GM23338 (cell line): ENCODE measurements at regions not wholly inside any gene's neighbourhood (a gene's known extent, or its start where the extent isn't known, plus 50 kb on each side); places are given as distances from the start of the nearest gene placed in this dataset.

Experiments
- ATAC-seq: fragments of 200-7000 bp; cut with Tn5 transposase; 3 replicates; pipeline ENCODE4 v1.9.1; 2020
- DNase-seq: peaks from one replicate; pipeline ENCODE4 v3.0.0-alpha.2; 2015; ENCODE audit warnings: low spot score
- H2AFZ ChIP-seq: fragments of 200-600 bp; sonication (generic); 2 replicates; pipeline ENCODE4 v1.8.0; 2016; ENCODE audit warnings: antibody characterized with exemption, mild to moderate bottlenecking, moderate library complexity
- H3F3A ChIP-seq: fragments of 200-600 bp; sonication (generic); replicated peaks from 2 replicates; pipeline ENCODE4 v1.8.0; 2017; ENCODE audit warnings: antibody characterized with exemption, mixed run types, low read depth
- H3K27ac ChIP-seq: fragments of 200-600 bp; sonication (generic); 2 replicates; pipeline ENCODE4 v1.6.1; 2016; ENCODE audit warnings: low read depth
- H3K27me3 ChIP-seq: fragments of 200-600 bp; sonication (generic); 2 replicates; pipeline ENCODE4 v1.8.0; 2016; ENCODE audit warnings: mild to moderate bottlenecking, mixed run types, moderate library complexity; ENCODE audit not compliant: insufficient read depth
- H3K36me3 ChIP-seq: fragments of 200-600 bp; sonication (generic); 2 replicates; pipeline ENCODE4 v1.8.0; 2016; ENCODE audit warnings: mild to moderate bottlenecking; ENCODE audit not compliant: insufficient read depth
- H3K4me1 ChIP-seq: fragments of 200-600 bp; sonication (generic); 2 replicates; pipeline ENCODE4 v1.8.0; 2016; ENCODE audit warnings: mild to moderate bottlenecking, moderate library complexity; ENCODE audit not compliant: insufficient read depth
- H3K4me2 ChIP-seq: fragments of 200-600 bp; sonication (generic); 2 replicates; pipeline ENCODE4 v1.7.1; 2017; ENCODE audit warnings: mixed run types
- H3K4me3 ChIP-seq: fragments of 200-600 bp; sonication (generic); 2 replicates; pipeline ENCODE4 v1.6.1; 2016; ENCODE audit warnings: mixed run types
- H3K79me2 ChIP-seq: fragments of 200-600 bp; sonication (generic); replicated peaks from 2 replicates; pipeline ENCODE4 v1.8.0; 2017; ENCODE audit warnings: mild to moderate bottlenecking; ENCODE audit not compliant: insufficient read depth
- H3K9me2 ChIP-seq: fragments of 200-600 bp; sonication (generic); 2 replicates; pipeline ENCODE4 v1.8.0; 2017; ENCODE audit not compliant: insufficient read depth
- H4K20me1 ChIP-seq: fragments of 200-600 bp; sonication (generic); replicated peaks from 2 replicates; pipeline ENCODE4 v1.8.0; 2017; ENCODE audit warnings: mild to moderate bottlenecking; ENCODE audit not compliant: insufficient read depth
- H3K27ac Mint-ChIP-seq: 2 replicates; pipeline ENCODE4 v1.8.0; 2020; ENCODE audit warnings: inconsistent platforms, mild to moderate bottlenecking, moderate library complexity, mixed read lengths
- H3K27me3 Mint-ChIP-seq: 3 replicates; pipeline ENCODE4 v1.8.0; 2022; ENCODE audit warnings: low read depth, mild to moderate bottlenecking, moderate library complexity, mixed read lengths, inconsistent platforms; ENCODE audit not compliant: insufficient read depth, poor library complexity
- H3K36me3 Mint-ChIP-seq: 3 replicates; pipeline ENCODE4 v1.8.0; 2021; ENCODE audit warnings: low read depth, mild to moderate bottlenecking, inconsistent platforms, moderate library complexity, mixed read lengths
- H3K4me1 Mint-ChIP-seq: 3 replicates; pipeline ENCODE4 v1.8.0; 2020; ENCODE audit warnings: mild to moderate bottlenecking, inconsistent platforms, mixed read lengths
- H3K4me3 Mint-ChIP-seq: 3 replicates; pipeline ENCODE4 v1.8.0; 2021; ENCODE audit warnings: moderate library complexity, mild to moderate bottlenecking, inconsistent platforms, mixed read lengths
- H3K9me3 Mint-ChIP-seq: 3 replicates; pipeline ENCODE4 v1.8.0; 2020; ENCODE audit warnings: moderate library complexity, mild to moderate bottlenecking, inconsistent platforms, mixed read lengths
- CREB1 ChIP-seq: fragments of 250-450 bp; sonication (Bioruptor Pico); IDR thresholded peaks from 2 replicates; pipeline ENCODE4 v1.5.0; 2020; ENCODE audit warnings: low read depth, mild to moderate bottlenecking, moderate library complexity
- EZH2 ChIP-seq: fragments of 200-600 bp; sonication (generic); IDR thresholded peaks from one replicate; pipeline ENCODE4 v1.8.0; 2017; ENCODE audit warnings: antibody characterized with exemption, mild to moderate bottlenecking, low read depth; ENCODE audit not compliant: unreplicated experiment
- EZH2phosphoT487 ChIP-seq: fragments of 200-600 bp; sonication (generic); IDR thresholded peaks from one replicate; pipeline ENCODE4 v1.8.1; 2018; ENCODE audit warnings: antibody characterized with exemption; ENCODE audit not compliant: unreplicated experiment
- JUNB ChIP-seq: IDR thresholded peaks from one replicate; pipeline ENCODE4 v1.6.1; 2016; ENCODE audit warnings: antibody characterized with exemption; ENCODE audit not compliant: unreplicated experiment
- POLR2AphosphoS5 ChIP-seq: IDR thresholded peaks from 2 replicates; pipeline ENCODE4 v1.6.1; 2016; ENCODE audit warnings: antibody characterized with exemption, low read depth
- STAT1 ChIP-seq: IDR thresholded peaks from one replicate; pipeline ENCODE4 v1.6.1; 2016; ENCODE audit warnings: antibody characterized with exemption; ENCODE audit not compliant: unreplicated experiment
- ZNF114 ChIP-seq: fragments of 250-450 bp; sonication (Bioruptor Pico); IDR thresholded peaks from 2 replicates; pipeline ENCODE4 v1.5.0; 2020; ENCODE audit warnings: mild to moderate bottlenecking, moderate library complexity
- ZNF331 ChIP-seq: fragments of 250-450 bp; sonication (Bioruptor Pico); IDR thresholded peaks from 2 replicates; pipeline ENCODE4 v1.5.0; 2020; ENCODE audit warnings: low read depth, mild to moderate bottlenecking, moderate library complexity
- TF ChIP-seq, protein P1 (sequence below): IDR thresholded peaks from 2 replicates; pipeline ENCODE4 v1.6.1; 2016; ENCODE audit warnings: antibody characterized with exemption
- TF ChIP-seq, protein P2 (sequence below): fragments of 250-450 bp; sonication (Bioruptor Pico); IDR thresholded peaks from 2 replicates; pipeline ENCODE4 v1.5.0; 2020; ENCODE audit warnings: mild to moderate bottlenecking, moderate library complexity
- TF ChIP-seq, protein P3 (sequence below): IDR thresholded peaks from one replicate; pipeline ENCODE4 v1.6.1; 2018; ENCODE audit warnings: antibody characterized with exemption; ENCODE audit not compliant: unreplicated experiment
- TF ChIP-seq, protein P4 (sequence below), 2 experiments: fragments of 200-600 bp in 1 of 2; sonication (generic) in 1 of 2; conservative IDR thresholded peaks; 2 replicates each; pipeline versions ENCODE4 v1.5.1 to v1.6.1; 2016 to 2017; ENCODE audit warnings: antibody characterized with exemption in 2 of 2, low read depth in 2 of 2, mild to moderate bottlenecking in 2 of 2, moderate library complexity in 1 of 2

DNA sequence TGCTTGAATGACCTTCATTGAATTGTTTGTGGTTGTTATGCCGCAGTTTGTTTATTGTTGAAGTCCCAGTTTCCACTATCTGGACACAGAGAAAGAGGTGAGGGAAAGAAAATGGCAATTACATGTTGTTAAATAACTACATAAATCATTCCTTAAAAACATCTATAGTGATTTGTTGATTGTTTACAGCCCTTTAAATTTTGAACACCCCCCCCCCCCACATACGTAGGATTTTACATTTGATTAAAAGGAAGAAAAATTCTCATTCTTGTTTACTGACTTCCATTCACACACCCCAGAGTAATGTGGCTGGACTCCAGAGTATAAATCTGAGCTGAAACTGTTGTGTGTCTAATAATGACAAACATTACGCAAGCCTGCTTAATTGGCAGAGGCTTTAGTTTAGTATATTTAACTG lies 87.1 kb upstream of the FAM174A start:
- Histone ChIP-seq H3K4me3 (no peak overlapping the region), H3F3A (no peaks in the 10 kb centered on the region), H3K27me3 (no peaks in the 10 kb centered on the region), H3K79me2 (no peaks in the 10 kb centered on the region), H3K36me3 (no peaks in the 10 kb centered on the region), H4K20me1 (no peaks in the 10 kb centered on the region), H3K4me2 (no peak overlapping the region), H2AFZ (no peak overlapping the region), H3K9me2 (no peaks in the 10 kb centered on the region), H3K4me1 (no peaks in the 10 kb centered on the region), H3K27ac (no peak overlapping the region)
- TF ChIP-seq JUNB: no peak
- no peak for TF ChIP-seq EZH2
- no peak for TF ChIP-seq STAT1
- TF ChIP-seq, protein P1, sequence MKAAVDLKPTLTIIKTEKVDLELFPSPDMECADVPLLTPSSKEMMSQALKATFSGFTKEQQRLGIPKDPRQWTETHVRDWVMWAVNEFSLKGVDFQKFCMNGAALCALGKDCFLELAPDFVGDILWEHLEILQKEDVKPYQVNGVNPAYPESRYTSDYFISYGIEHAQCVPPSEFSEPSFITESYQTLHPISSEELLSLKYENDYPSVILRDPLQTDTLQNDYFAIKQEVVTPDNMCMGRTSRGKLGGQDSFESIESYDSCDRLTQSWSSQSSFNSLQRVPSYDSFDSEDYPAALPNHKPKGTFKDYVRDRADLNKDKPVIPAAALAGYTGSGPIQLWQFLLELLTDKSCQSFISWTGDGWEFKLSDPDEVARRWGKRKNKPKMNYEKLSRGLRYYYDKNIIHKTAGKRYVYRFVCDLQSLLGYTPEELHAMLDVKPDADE: no peak
- TF ChIP-seq, protein P2, sequence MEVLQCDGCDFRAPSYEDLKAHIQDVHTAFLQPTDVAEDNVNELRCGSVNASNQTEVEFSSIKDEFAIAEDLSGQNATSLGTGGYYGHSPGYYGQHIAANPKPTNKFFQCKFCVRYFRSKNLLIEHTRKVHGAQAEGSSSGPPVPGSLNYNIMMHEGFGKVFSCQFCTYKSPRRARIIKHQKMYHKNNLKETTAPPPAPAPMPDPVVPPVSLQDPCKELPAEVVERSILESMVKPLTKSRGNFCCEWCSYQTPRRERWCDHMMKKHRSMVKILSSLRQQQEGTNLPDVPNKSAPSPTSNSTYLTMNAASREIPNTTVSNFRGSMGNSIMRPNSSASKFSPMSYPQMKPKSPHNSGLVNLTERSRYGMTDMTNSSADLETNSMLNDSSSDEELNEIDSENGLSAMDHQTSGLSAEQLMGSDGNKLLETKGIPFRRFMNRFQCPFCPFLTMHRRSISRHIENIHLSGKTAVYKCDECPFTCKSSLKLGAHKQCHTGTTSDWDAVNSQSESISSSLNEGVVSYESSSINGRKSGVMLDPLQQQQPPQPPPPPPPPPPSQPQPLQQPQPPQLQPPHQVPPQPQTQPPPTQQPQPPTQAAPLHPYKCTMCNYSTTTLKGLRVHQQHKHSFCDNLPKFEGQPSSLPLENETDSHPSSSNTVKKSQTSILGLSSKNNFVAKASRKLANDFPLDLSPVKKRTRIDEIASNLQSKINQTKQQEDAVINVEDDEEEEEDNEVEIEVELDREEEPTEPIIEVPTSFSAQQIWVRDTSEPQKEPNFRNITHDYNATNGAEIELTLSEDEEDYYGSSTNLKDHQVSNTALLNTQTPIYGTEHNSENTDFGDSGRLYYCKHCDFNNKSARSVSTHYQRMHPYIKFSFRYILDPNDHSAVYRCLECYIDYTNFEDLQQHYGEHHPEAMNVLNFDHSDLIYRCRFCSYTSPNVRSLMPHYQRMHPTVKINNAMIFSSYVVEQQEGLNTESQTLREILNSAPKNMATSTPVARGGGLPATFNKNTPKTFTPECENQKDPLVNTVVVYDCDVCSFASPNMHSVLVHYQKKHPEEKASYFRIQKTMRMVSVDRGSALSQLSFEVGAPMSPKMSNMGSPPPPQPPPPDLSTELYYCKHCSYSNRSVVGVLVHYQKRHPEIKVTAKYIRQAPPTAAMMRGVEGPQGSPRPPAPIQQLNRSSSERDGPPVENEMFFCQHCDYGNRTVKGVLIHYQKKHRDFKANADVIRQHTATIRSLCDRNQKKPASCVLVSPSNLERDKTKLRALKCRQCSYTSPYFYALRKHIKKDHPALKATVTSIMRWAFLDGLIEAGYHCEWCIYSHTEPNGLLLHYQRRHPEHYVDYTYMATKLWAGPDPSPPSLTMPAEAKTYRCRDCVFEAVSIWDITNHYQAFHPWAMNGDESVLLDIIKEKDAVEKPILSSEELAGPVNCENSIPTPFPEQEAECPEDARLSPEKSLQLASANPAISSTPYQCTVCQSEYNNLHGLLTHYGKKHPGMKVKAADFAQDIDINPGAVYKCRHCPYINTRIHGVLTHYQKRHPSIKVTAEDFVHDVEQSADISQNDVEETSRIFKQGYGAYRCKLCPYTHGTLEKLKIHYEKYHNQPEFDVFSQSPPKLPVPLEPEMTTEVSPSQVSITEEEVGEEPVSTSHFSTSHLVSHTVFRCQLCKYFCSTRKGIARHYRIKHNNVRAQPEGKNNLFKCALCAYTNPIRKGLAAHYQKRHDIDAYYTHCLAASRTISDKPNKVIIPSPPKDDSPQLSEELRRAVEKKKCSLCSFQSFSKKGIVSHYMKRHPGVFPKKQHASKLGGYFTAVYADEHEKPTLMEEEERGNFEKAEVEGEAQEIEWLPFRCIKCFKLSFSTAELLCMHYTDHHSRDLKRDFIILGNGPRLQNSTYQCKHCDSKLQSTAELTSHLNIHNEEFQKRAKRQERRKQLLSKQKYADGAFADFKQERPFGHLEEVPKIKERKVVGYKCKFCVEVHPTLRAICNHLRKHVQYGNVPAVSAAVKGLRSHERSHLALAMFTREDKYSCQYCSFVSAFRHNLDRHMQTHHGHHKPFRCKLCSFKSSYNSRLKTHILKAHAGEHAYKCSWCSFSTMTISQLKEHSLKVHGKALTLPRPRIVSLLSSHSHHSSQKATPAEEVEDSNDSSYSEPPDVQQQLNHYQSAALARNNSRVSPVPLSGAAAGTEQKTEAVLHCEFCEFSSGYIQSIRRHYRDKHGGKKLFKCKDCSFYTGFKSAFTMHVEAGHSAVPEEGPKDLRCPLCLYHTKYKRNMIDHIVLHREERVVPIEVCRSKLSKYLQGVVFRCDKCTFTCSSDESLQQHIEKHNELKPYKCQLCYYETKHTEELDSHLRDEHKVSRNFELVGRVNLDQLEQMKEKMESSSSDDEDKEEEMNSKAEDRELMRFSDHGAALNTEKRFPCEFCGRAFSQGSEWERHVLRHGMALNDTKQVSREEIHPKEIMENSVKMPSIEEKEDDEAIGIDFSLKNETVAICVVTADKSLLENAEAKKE: no peak
- TF ChIP-seq EZH2phosphoT487: no peak
- no peak for TF ChIP-seq ZNF331
- no peak for TF ChIP-seq POLR2AphosphoS5
- TF ChIP-seq, protein P3, sequence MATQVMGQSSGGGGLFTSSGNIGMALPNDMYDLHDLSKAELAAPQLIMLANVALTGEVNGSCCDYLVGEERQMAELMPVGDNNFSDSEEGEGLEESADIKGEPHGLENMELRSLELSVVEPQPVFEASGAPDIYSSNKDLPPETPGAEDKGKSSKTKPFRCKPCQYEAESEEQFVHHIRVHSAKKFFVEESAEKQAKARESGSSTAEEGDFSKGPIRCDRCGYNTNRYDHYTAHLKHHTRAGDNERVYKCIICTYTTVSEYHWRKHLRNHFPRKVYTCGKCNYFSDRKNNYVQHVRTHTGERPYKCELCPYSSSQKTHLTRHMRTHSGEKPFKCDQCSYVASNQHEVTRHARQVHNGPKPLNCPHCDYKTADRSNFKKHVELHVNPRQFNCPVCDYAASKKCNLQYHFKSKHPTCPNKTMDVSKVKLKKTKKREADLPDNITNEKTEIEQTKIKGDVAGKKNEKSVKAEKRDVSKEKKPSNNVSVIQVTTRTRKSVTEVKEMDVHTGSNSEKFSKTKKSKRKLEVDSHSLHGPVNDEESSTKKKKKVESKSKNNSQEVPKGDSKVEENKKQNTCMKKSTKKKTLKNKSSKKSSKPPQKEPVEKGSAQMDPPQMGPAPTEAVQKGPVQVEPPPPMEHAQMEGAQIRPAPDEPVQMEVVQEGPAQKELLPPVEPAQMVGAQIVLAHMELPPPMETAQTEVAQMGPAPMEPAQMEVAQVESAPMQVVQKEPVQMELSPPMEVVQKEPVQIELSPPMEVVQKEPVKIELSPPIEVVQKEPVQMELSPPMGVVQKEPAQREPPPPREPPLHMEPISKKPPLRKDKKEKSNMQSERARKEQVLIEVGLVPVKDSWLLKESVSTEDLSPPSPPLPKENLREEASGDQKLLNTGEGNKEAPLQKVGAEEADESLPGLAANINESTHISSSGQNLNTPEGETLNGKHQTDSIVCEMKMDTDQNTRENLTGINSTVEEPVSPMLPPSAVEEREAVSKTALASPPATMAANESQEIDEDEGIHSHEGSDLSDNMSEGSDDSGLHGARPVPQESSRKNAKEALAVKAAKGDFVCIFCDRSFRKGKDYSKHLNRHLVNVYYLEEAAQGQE: no peak
- TF ChIP-seq, protein P4, sequence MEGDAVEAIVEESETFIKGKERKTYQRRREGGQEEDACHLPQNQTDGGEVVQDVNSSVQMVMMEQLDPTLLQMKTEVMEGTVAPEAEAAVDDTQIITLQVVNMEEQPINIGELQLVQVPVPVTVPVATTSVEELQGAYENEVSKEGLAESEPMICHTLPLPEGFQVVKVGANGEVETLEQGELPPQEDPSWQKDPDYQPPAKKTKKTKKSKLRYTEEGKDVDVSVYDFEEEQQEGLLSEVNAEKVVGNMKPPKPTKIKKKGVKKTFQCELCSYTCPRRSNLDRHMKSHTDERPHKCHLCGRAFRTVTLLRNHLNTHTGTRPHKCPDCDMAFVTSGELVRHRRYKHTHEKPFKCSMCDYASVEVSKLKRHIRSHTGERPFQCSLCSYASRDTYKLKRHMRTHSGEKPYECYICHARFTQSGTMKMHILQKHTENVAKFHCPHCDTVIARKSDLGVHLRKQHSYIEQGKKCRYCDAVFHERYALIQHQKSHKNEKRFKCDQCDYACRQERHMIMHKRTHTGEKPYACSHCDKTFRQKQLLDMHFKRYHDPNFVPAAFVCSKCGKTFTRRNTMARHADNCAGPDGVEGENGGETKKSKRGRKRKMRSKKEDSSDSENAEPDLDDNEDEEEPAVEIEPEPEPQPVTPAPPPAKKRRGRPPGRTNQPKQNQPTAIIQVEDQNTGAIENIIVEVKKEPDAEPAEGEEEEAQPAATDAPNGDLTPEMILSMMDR (conservative IDR thresholded peaks at IDR 0.05; ENCODE audit: low read depth in 2 of 2): no peak
- TF ChIP-seq CREB1 (CRISPR knock-in tag): no peak
- TF ChIP-seq ZNF114 (CRISPR knock-in tag): no peak
- DNase-seq: no peak
- no peaks in the 10 kb centered on the region for H3K4me1 Mint-ChIP-seq
- H3K27me3 Mint-ChIP-seq: no peaks in the 10 kb centered on the region
- H3K9me3 Mint-ChIP-seq: no peaks in the 10 kb centered on the region
- H3K4me3 Mint-ChIP-seq: no peak overlapping the region
- H3K36me3 Mint-ChIP-seq: no peaks in the 10 kb centered on the region
- no peak for ATAC-seq
- H3K27ac Mint-ChIP-seq: no peak overlapping the region; the same call in 1 of the 2 replicates
